ENCODE measurements at regions not wholly inside any gene's neighbourhood (a gene's known extent, or its start where the extent isn't known, plus 50 kb on each side); places are given as distances from the start of the nearest gene placed in this dataset.
"Not testable (repeated sequence)": the region's sequence is repeated elsewhere in the genome, so short reads cannot be mapped to it uniquely, and the experiment has no call there.

GRCh38 chr9:110020216-110020615 lies 187.7 kb downstream of the C9orf152 start:
- TF ChIP-seq CTCF (IDR thresholded peaks at IDR 0.05; ENCODE audit: insufficient read depth, low read depth, low read length); EZH2 (IDR thresholded peaks at IDR 0.05; ENCODE audit: insufficient read depth, low read length): not testable (repeated sequence)
